IPS DF 4.7 (cell line): ENCODE measurements at regions not wholly inside any gene's neighbourhood (a gene's known extent, or its start where the extent isn't known, plus 50 kb on each side); places are given as distances from the start of the nearest gene placed in this dataset.
"Not testable (repeated sequence)": the region's sequence is repeated elsewhere in the genome, so short reads cannot be mapped to it uniquely, and the experiment has no call there.

Source experiments
- DNase-seq: peaks from one replicate; pipeline ENCODE4 v3.0.0-alpha.2; 2013; ENCODE audit warnings: low spot score; ENCODE audit errors: extremely low read depth

- no peak for DNase-seq
Measured at GRCh38 chr16:5206331-5206990, 108.9 kb upstream of the EEF2KMT start.

- no peak for DNase-seq
Measured at GRCh38 chr16:5205361-5206040, 107.9 kb upstream of the EEF2KMT start.

GRCh38 chr16:5203675-5204074 is 106.1 kb upstream of the EEF2KMT start:
- DNase-seq = not testable (repeated sequence)

GRCh38 chr16:5200123-5200522 is 102.5 kb upstream of the EEF2KMT start:
- DNase-seq = no peak

GRCh38 chr16:5196204-5196603 is 98.6 kb upstream of the EEF2KMT start:
- DNase-seq = no peak

GRCh38 chr16:5193861-5194260 is 96.3 kb upstream of the EEF2KMT start:
- no peak for DNase-seq

- DNase-seq = no peak
Measured at GRCh38 chr16:5188989-5189352, 91.4 kb upstream of the EEF2KMT start.

GRCh38 chr16:5188318-5188988 is 90.9 kb upstream of the EEF2KMT start:
- DNase-seq = no peak

GRCh38 chr16:5187402-5187952 is 89.9 kb upstream of the EEF2KMT start:
- no peak for DNase-seq

- no peak for DNase-seq
Measured at GRCh38 chr16:5186381-5186903, 88.8 kb upstream of the EEF2KMT start.

GRCh38 chr16:5176505-5176904 is 78.9 kb upstream of the EEF2KMT start:
- no peak for DNase-seq

GRCh38 chr16:5175266-5175665 is 77.7 kb upstream of the EEF2KMT start:
- no peak for DNase-seq

- no peak for DNase-seq
Measured at GRCh38 chr16:5166486-5166885, 68.9 kb upstream of the EEF2KMT start.

GRCh38 chr16:5165429-5165828 is 67.8 kb upstream of the EEF2KMT start:
- not testable (repeated sequence) for DNase-seq

- not testable (repeated sequence) for DNase-seq
Measured at GRCh38 chr16:5162801-5163200, 65.2 kb upstream of the EEF2KMT start.

GRCh38 chr16:5161888-5162287 is 64.3 kb upstream of the EEF2KMT start:
- DNase-seq = not testable (repeated sequence)

- DNase-seq = not testable (repeated sequence)
Measured at GRCh38 chr16:5160010-5160409, 62.4 kb upstream of the EEF2KMT start.

GRCh38 chr16:5159537-5159936 is 61.9 kb upstream of the EEF2KMT start:
- DNase-seq = not testable (repeated sequence)

GRCh38 chr16:5158494-5158893 is 60.9 kb upstream of the EEF2KMT start:
- no peak for DNase-seq

- DNase-seq = not testable (repeated sequence)
Measured at GRCh38 chr16:5156486-5156885, 58.9 kb upstream of the EEF2KMT start.

- DNase-seq = not testable (repeated sequence)
Measured at GRCh38 chr16:5154006-5154405, 56.4 kb upstream of the EEF2KMT start.

GRCh38 chr16:5151409-5151808 is 53.8 kb upstream of the EEF2KMT start:
- not testable (repeated sequence) for DNase-seq
